Panc1 (cell line): ENCODE measurements at regions not wholly inside any gene's neighbourhood (a gene's known extent, or its start where the extent isn't known, plus 50 kb on each side); places are given as distances from the start of the nearest gene placed in this dataset.

Experiments
- ATAC-seq: fragments of 200-7000 bp; cut with Tn5 transposase; 2 replicates; pipeline ENCODE4 v1.9.1; 2020; ENCODE audit warnings: mild to moderate bottlenecking, moderate library complexity
- BruUV-seq: library from RNA; stranded (reverse); fragments of 400-500 nt; replicated peaks from 2 replicates; lab custom pipeline; 2021; lab: Mats Ljungman, UMichigan
- CTCF ChIA-PET: fragments of 300-600 bp; sonication (Branson Sonifier 250); formaldehyde crosslinking; loops from one replicate; lab custom pipeline; 2022; ENCODE audit warnings: antibody characterized with exemption; lab: Charles Lee
- POLR2A ChIA-PET: fragments of 300-600 bp; sonication (Branson Sonifier 250); formaldehyde crosslinking; loops from one replicate; lab custom pipeline; 2022; ENCODE audit warnings: antibody characterized with exemption; lab: Charles Lee
- DNase-seq: peaks from one replicate; pipeline ENCODE4 v3.0.0-alpha.2; 2010; ENCODE audit warnings: low read depth, low spot score
- H3K27ac ChIP-seq: 2 replicates; pipeline ENCODE4 v1.5.1; 2011; ENCODE audit warnings: mild to moderate bottlenecking, low read length, inconsistent platforms
- H3K27me3 ChIP-seq: fragments of 200-500 bp; sonication (Bioruptor generic); 2 replicates; pipeline ENCODE4 v1.6.0; 2014; ENCODE audit warnings: low read length, inconsistent platforms; ENCODE audit not compliant: control insufficient read depth, insufficient read depth
- H3K36me3 ChIP-seq: fragments of 200-500 bp; sonication (Bioruptor generic); 2 replicates; pipeline ENCODE4 v1.5.1; 2014; ENCODE audit warnings: inconsistent platforms, mild to moderate bottlenecking, low read length, moderate library complexity; ENCODE audit not compliant: control insufficient read depth, insufficient read depth
- H3K4me1 ChIP-seq: 2 replicates; pipeline ENCODE4 v1.5.1; 2011; ENCODE audit warnings: inconsistent platforms, mild to moderate bottlenecking, low read length, moderate library complexity; ENCODE audit not compliant: control insufficient read depth, insufficient read depth
- H3K4me3 ChIP-seq, 2 experiments: 2 replicates each; pipeline ENCODE4 v1.5.1; 2011 to 2012; ENCODE audit warnings: low read depth in 2 of 2, low read length in 2 of 2, mild to moderate bottlenecking in 2 of 2, inconsistent platforms in 1 of 2, moderate library complexity in 1 of 2
- H3K9me3 ChIP-seq: fragments of 200-500 bp; sonication (Bioruptor generic); 2 replicates; pipeline ENCODE4 v1.5.1; 2014; ENCODE audit warnings: low read depth, mild to moderate bottlenecking, inconsistent platforms, low read length, moderate library complexity; ENCODE audit not compliant: control insufficient read depth, insufficient read depth
- POLR2AphosphoS5 ChIP-seq: IDR thresholded peaks from 2 replicates; pipeline ENCODE4 v1.6.1; 2012; ENCODE audit warnings: mild to moderate bottlenecking, low read depth, low read length, moderate library complexity
- SIN3A ChIP-seq: IDR thresholded peaks from 2 replicates; pipeline ENCODE4 v1.6.1; 2012; ENCODE audit warnings: low read depth, mild to moderate bottlenecking, low read length, moderate library complexity, borderline replicate concordance; ENCODE audit not compliant: insufficient read depth
- TCF7L2 ChIP-seq: IDR thresholded peaks from 2 replicates; pipeline ENCODE4 v1.6.1; 2011; ENCODE audit warnings: mild to moderate bottlenecking, low read depth, low read length, inconsistent platforms
- in situ Hi-C: cut with HindIII; loops from 2 replicates; pipeline ENCODE4 v1.10.0; 2016; ENCODE audit warnings: low sequenced_read_pairs, low pct_unique_long_range_greater_than_20kb
- intact Hi-C: fragments of 100-400 bp; cut with micrococcal nuclease; formaldehyde crosslinking; loops from one replicate; pipeline ENCODE4 v1.10.0; 2022; ENCODE audit not compliant: unreplicated experiment
- TF ChIP-seq, protein P1 (sequence below): fragments of 450-650 bp; IDR thresholded peaks from 2 replicates; pipeline ENCODE4 v1.5.1; 2017; ENCODE audit warnings: mild to moderate bottlenecking
- TF ChIP-seq, protein P2 (sequence below), 2 experiments: IDR thresholded peaks; 2 replicates each; pipeline ENCODE4 v1.6.1; 2011 to 2012; ENCODE audit warnings: low read depth in 2 of 2, control low read depth in 1 of 2, low read length in 1 of 2, mild to moderate bottlenecking in 1 of 2, moderate library complexity in 1 of 2; ENCODE audit not compliant: insufficient read depth in 1 of 2

DNA sequence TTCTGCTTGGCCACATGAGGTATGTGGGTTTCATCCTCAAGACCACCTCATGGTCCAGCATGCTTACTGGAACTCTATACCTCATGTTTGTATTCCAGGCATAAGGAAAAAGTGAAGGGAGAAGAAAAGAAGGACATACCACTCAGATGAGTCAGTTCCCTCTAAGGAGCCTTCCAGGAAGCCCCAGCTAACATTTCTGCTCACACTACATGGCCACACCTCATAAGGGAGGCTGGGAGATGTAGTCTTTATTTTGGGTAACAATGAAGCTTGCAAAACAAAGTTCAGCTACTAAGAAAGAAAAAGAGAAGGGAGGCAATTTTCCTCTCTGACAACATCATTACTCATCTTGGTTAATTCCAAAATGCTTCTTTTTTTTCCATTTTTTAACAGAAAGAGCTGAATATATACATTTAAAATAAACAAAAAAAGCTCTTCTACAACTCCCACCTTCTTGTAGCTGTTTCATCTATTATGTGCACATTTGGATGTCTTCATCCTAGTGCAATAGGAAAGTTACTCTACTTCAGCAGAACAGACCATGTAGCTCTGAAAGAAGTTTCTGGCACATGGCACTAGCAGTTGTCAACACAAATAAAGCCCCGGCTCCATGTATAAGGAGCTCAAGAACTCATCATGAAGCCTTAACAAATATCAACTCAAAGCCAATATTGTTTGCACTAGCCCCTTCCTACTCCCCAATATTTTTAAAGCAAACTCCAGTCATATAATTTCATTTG is 123.6 kb upstream of the CCDC112 start:
- DNase-seq (no peak), ATAC-seq (no peak; the same call in 1 of the 2 replicates)
- no TSS peak for BruUV-seq
- in situ Hi-C loops = no loop called here
- intact Hi-C loops = no loop called here
- POLR2A ChIA-PET = no interaction called here
- Histone ChIP-seq H3K27ac (no peak overlapping the region), H3K4me1 (no peaks in the 10 kb centered on the region), H3K9me3 (no peaks in the 10 kb centered on the region), H3K27me3 (no peaks in the 10 kb centered on the region), H3K4me3 (no peak overlapping the region), H3K36me3 (no peaks in the 10 kb centered on the region)
- TF ChIP-seq TCF7L2 = no peak
- TF ChIP-seq, protein P1, sequence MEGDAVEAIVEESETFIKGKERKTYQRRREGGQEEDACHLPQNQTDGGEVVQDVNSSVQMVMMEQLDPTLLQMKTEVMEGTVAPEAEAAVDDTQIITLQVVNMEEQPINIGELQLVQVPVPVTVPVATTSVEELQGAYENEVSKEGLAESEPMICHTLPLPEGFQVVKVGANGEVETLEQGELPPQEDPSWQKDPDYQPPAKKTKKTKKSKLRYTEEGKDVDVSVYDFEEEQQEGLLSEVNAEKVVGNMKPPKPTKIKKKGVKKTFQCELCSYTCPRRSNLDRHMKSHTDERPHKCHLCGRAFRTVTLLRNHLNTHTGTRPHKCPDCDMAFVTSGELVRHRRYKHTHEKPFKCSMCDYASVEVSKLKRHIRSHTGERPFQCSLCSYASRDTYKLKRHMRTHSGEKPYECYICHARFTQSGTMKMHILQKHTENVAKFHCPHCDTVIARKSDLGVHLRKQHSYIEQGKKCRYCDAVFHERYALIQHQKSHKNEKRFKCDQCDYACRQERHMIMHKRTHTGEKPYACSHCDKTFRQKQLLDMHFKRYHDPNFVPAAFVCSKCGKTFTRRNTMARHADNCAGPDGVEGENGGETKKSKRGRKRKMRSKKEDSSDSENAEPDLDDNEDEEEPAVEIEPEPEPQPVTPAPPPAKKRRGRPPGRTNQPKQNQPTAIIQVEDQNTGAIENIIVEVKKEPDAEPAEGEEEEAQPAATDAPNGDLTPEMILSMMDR = no peak
- TF ChIP-seq SIN3A = no peak
- TF ChIP-seq, protein P2, sequence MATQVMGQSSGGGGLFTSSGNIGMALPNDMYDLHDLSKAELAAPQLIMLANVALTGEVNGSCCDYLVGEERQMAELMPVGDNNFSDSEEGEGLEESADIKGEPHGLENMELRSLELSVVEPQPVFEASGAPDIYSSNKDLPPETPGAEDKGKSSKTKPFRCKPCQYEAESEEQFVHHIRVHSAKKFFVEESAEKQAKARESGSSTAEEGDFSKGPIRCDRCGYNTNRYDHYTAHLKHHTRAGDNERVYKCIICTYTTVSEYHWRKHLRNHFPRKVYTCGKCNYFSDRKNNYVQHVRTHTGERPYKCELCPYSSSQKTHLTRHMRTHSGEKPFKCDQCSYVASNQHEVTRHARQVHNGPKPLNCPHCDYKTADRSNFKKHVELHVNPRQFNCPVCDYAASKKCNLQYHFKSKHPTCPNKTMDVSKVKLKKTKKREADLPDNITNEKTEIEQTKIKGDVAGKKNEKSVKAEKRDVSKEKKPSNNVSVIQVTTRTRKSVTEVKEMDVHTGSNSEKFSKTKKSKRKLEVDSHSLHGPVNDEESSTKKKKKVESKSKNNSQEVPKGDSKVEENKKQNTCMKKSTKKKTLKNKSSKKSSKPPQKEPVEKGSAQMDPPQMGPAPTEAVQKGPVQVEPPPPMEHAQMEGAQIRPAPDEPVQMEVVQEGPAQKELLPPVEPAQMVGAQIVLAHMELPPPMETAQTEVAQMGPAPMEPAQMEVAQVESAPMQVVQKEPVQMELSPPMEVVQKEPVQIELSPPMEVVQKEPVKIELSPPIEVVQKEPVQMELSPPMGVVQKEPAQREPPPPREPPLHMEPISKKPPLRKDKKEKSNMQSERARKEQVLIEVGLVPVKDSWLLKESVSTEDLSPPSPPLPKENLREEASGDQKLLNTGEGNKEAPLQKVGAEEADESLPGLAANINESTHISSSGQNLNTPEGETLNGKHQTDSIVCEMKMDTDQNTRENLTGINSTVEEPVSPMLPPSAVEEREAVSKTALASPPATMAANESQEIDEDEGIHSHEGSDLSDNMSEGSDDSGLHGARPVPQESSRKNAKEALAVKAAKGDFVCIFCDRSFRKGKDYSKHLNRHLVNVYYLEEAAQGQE (IDR thresholded peaks at IDR 0.05; ENCODE audit: insufficient read depth in 1 of 2, low read depth in 2 of 2, low read length in 1 of 2) = no peak
- CTCF ChIA-PET = no interaction called here

DNA sequence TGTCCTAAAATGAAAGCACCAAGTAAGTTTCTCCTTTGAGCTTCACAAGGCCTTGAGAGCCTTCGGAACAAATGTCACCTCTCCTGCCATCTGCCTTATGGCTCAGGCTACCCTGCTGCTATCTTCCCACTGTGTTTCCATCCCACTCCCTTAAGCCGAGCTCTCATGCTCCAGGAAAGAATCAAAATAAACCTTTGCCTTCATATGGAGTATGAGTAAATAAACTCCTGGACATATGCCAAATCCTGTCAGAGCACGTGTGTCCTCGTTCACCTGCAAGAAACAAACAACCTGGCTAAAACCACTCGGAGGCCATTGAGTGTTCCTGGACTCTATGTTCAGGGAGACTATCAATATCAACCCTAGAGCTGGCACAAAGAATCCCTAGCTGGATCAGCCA is 122.3 kb upstream of the CCDC112 start:
- no peaks in the 10 kb centered on the region for H3K27me3 ChIP-seq
- intact Hi-C loops (no loop called here), in situ Hi-C loops (no loop called here)
- DNase-seq (no peak), ATAC-seq (no peak)
- BruUV-seq = no TSS peak
- no peak for TF ChIP-seq TCF7L2
- TF ChIP-seq, protein P1 = no peak
- no peak for TF ChIP-seq SIN3A
- TF ChIP-seq, protein P2 (IDR thresholded peaks at IDR 0.05; ENCODE audit: insufficient read depth in 1 of 2, low read depth in 2 of 2, low read length in 1 of 2) = no peak
- TF ChIP-seq POLR2AphosphoS5 = no peak
- H3K36me3 ChIP-seq = no peaks in the 10 kb centered on the region
- no peaks in the 10 kb centered on the region; the same call in 1 of the 2 replicates for H3K4me1 ChIP-seq
- no peaks in the 10 kb centered on the region for H3K9me3 ChIP-seq
- no peak overlapping the region for H3K27ac ChIP-seq
- ChIA-PET POLR2A (no interaction called here), CTCF (no interaction called here)
- H3K4me3 ChIP-seq = no peak overlapping the region
